HG02840 (cell line): ENCODE measurements at regions not wholly inside any gene's neighbourhood (a gene's known extent, or its start where the extent isn't known, plus 50 kb on each side); places are given as distances from the start of the nearest gene placed in this dataset.
"Not testable (repeated sequence)": the region's sequence is repeated elsewhere in the genome, so short reads cannot be mapped to it uniquely, and the experiment has no call there.

ENCODE experiments used
- ATAC-seq: cut with Tn5 transposase; IDR thresholded peaks from one replicate; pipeline ENCODE4 v1.9.1; 2021; ENCODE audit warnings: mild to moderate bottlenecking, moderate library complexity, moderate number of reproducible peaks; ENCODE audit not compliant: unreplicated experiment, low FRiP score

GRCh38 chr1:223992456-223993246, 121.3 kb upstream of the FBXO28 start:
- ATAC-seq: peak; percentile 99

DNA sequence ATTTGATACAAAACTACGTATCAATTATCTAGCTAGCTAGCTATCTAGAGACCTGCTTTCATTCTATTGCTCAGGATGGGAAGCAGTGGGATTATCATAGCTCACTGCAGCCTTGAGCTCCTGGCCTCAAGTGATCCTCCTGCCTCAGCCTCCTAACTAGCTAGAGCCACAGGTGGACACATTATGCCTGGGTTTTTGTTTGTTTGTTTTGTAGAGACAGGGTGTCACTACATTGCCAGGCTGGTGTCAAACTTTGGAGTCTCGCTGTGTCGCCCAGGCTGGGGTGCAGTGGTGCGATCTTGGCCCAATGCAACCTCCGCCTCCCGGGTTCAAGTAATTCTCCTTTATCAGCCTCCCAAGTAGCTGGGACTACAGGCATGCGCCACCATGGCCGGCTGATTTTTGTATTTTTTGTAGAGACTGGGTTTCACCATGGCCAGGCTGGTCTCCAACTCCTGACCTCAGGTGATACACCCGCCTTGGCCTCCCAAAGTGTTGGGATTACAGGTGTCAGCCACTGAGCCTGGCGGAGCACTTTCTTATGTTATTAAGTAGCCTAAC, 122.5 kb upstream of the FBXO28 start:
- not testable (repeated sequence) for ATAC-seq

GRCh38 chr1:223961985-223962384, 116.2 kb upstream of the TP53BP2 start:
- not testable (repeated sequence) for ATAC-seq

DNA sequence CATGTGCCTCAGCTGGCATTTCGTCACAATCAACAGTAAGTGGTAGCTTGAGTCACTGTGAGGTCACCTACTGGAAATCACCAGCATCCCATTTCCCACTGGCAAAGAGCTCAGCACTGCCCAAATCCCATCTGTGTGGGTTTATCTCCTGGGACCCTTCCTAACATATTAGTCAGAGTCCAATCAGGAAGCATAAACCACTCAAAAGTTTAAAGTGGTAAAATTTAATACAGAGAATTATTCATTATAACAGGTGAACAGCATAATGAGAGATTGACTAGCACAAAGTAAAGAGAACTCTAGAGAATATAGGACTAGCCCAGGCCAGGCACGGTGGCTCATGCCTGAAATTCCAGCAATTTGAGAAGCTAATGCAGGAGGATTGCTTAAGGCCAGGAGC, 107.1 kb upstream of the TP53BP2 start:
- ATAC-seq: not testable (repeated sequence)

DNA sequence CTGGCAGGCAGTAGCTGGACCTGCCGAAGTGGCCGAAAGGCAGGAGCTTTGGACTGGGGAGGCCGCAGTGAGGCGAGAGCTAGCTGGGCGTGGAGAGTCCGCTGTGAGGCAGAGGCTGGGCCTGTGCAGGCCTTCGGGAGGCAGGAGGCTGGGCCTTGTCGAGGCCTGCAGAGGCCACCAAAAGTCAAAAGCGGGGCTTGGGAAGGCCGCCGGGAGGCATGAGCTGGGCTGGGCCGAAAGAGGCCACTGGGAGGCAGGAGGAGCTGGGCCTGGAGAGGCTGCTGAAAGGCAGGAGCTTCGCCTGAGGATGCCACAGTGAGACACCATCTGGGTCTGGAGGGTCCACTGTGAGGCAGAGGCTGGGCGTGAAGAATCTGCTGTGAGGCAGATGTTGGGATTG, 105.8 kb upstream of the TP53BP2 start:
- ATAC-seq: not testable (repeated sequence)

- not testable (repeated sequence) for ATAC-seq
These were observed 104.2 kb upstream of the TP53BP2 start for GRCh38 chr1:223949944-223950343.

GRCh38 chr1:223948041-223948440, 102.3 kb upstream of the TP53BP2 start:
- not testable (repeated sequence) for ATAC-seq

GRCh38 chr1:223936592-223936991, 90.8 kb upstream of the TP53BP2 start:
- ATAC-seq: not testable (repeated sequence)

GRCh38 chr1:223931476-223931875, 85.7 kb upstream of the TP53BP2 start:
- not testable (repeated sequence) for ATAC-seq

DNA sequence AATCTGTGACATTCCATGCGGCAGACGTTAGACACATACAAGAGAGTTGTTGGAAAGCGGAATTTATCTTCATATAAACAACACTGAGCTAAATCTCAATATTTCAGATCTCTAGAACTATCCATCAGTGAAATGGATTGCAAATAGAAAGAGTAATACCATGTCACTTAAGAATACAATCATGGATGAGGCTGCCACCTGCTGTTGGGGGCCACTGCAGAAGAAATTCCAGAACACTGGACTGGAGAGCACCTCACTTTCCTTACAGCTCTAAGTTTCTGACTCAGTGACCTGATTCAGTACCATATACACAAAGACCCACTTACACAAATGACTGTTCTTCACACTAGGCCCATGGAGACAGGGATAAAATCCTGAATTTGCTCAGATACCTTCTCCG, 75.1 kb upstream of the TP53BP2 start:
- ATAC-seq: not testable (repeated sequence)

DNA sequence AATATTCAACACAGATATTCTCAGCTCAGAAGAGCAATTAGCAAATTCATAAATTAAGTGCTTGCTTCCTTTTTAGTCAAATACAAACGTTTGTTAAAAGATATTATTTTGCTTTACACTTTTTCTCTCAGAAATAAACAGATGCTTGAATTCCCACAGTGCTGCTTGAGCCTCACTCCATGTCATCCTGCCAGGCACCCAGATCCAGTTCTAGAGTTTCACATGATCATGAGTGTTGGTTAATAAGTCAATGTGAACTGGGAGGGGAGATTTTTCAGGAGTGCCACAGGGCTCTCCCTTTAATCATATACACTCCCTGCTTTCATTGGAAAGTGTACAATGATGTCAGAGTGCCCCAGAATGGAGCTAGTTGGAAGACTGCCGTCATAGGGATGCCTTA, 69.7 kb upstream of the TP53BP2 start:
- not testable (repeated sequence) for ATAC-seq

DNA sequence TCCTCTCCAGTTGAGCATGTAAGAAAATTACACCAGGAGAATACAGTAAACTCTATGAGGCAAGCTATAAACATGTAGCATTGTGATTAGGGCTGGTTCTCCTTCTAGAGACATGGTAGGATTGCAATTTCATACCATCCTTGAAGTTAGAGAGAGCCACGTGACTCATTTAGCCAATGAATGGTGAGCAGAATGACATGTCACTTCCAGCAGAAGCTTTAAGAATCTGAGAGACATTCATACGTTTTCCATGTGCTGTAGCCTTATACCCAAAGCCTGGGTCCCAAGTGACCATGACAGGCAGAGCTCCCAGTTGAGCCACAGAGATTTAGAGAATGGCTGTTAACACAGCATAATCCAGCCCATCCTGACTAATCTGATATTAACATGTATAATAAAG, 68.0 kb upstream of the TP53BP2 start:
- ATAC-seq: not testable (repeated sequence)

GRCh38 chr1:223907943-223908587, 62.3 kb upstream of the TP53BP2 start:
- not testable (repeated sequence) for ATAC-seq

GRCh38 chr1:223903221-223903620, 57.5 kb upstream of the TP53BP2 start:
- not testable (repeated sequence) for ATAC-seq

DNA sequence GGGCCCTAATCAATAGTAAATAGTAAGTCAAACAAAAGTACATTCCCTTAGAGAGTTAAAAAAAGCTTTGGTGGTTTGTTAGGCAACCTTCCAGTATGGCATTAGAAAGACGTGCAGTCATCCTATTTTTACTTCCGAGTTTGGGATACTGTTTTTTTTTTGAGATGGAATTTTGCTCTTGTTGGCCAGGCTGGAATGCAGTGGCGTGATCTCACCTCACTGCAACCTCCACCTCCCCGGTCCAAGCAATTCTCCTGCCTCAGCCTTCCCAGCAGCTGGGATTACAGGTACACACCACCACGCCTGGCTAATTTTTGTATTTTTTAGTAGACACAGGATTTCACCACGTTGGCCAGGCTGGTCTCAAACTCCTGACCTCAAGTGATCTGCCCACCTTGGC, 54.0 kb upstream of the TP53BP2 start:
- not testable (repeated sequence) for ATAC-seq

DNA sequence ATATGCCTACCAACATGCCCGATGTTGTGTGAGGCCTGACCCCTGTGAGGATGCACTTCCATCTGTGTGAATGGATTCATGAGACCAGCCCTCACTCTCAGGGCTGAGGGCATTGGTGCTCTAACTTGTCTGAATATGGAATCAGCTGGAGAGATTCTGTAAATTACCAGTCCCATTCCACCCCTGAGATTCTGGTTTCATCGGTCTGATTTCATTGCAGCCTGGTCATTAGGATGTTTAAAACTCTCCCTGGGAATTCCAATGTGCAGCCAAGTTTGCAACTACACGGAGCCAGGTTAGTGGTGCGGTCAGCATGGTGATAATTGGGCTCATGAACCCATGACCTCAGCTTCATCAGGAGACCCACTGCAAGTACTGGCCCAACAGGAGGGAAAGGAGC, 51.4 kb upstream of the TP53BP2 start:
- not testable (repeated sequence) for ATAC-seq

DNA sequence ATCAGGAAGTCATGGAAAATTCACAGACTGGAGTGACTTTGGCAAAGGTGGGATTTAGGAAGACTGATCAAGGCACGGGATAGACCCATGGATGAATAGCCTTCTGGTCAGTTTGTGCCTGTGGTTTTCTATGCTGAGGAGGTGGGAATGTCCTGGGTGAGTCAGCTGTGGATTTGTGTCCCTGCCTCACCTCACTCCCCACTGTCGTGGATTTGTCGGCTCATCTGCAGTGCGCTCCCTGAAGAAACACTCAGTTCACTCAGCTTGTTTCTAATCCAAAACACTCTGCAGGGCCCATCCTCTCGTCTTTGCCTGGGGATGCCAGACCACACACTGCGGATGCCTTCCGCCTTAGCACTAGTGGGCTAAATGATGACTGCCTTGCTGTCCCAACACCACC, 50.2 kb upstream of the TP53BP2 start:
- ATAC-seq: not testable (repeated sequence)
